PC-3 (cell line): ENCODE measurements at regions not wholly inside any gene's neighbourhood (a gene's known extent, or its start where the extent isn't known, plus 50 kb on each side); places are given as distances from the start of the nearest gene placed in this dataset.

Experiments used
- ATAC-seq: fragments of 200-7000 bp; cut with Tn5 transposase; 2 replicates; pipeline ENCODE4 v1.9.1; 2020; ENCODE audit warnings: mild to moderate bottlenecking, moderate library complexity
- BruUV-seq: library from RNA; stranded (reverse); fragments of 400-500 nt; replicated peaks from 2 replicates; lab custom pipeline; 2021; lab: Mats Ljungman, UMichigan
- CTCF ChIA-PET: fragments of 300-600 bp; sonication (Branson Sonifier 250); formaldehyde crosslinking; loops from one replicate; lab custom pipeline; 2022; ENCODE audit warnings: antibody characterized with exemption; lab: Charles Lee
- POLR2A ChIA-PET: fragments of 300-600 bp; sonication (Branson Sonifier 250); formaldehyde crosslinking; loops from one replicate; lab custom pipeline; 2022; ENCODE audit warnings: antibody characterized with exemption; ENCODE audit not compliant: unreplicated experiment; lab: Charles Lee
- DNase-seq: peaks from one replicate; pipeline ENCODE4 v3.0.0-alpha.2; 2015
- H2AFZ ChIP-seq: fragments of 300-600 bp; sonication (generic); 2 replicates; pipeline ENCODE4 v1.6.0; 2016; ENCODE audit warnings: antibody characterized with exemption, low read length
- H3F3A ChIP-seq: fragments of 300-600 bp; sonication (generic); one replicate; pipeline ENCODE4 v1.6.0; 2017; ENCODE audit warnings: antibody characterized with exemption, low read length, control low read depth, mild to moderate bottlenecking; ENCODE audit not compliant: unreplicated experiment
- H3K27ac ChIP-seq: fragments of 300-600 bp; sonication (generic); 2 replicates; pipeline ENCODE4 v1.5.1; 2016; ENCODE audit warnings: mild to moderate bottlenecking, low read length
- H3K27me3 ChIP-seq: fragments of 300-600 bp; sonication (generic); 2 replicates; pipeline ENCODE4 v1.6.1; 2016; ENCODE audit warnings: low read length, mixed read lengths
- H3K36me3 ChIP-seq: fragments of 300-600 bp; sonication (generic); 2 replicates; pipeline ENCODE4 v1.6.1; 2016; ENCODE audit warnings: low read depth, mixed run types, low read length, mixed read lengths
- H3K4me1 ChIP-seq: fragments of 300-600 bp; sonication (generic); 2 replicates; pipeline ENCODE4 v1.5.1; 2016; ENCODE audit warnings: low read length; ENCODE audit not compliant: insufficient read depth
- H3K4me2 ChIP-seq: fragments of 300-600 bp; sonication (generic); 2 replicates; pipeline ENCODE4 v1.6.0; 2016; ENCODE audit warnings: low read length
- H3K4me3 ChIP-seq: fragments of 300-600 bp; sonication (generic); 2 replicates; pipeline ENCODE4 v1.5.1; 2016; ENCODE audit warnings: mild to moderate bottlenecking, low read length, mixed read lengths
- H3K79me2 ChIP-seq: fragments of 300-600 bp; sonication (generic); 2 replicates; pipeline ENCODE4 v1.6.1; 2017; ENCODE audit warnings: low read length, mixed read lengths
- H3K9ac ChIP-seq: fragments of 300-600 bp; sonication (generic); 2 replicates; pipeline ENCODE4 v1.6.0; 2016; ENCODE audit warnings: mild to moderate bottlenecking, low read length
- H3K9me2 ChIP-seq: fragments of 300-600 bp; sonication (generic); replicated peaks from 2 replicates; pipeline ENCODE4 v1.6.1; 2016; ENCODE audit warnings: mixed run types, low read length, mixed read lengths
- H3K9me3 ChIP-seq: fragments of 300-600 bp; sonication (generic); 2 replicates; pipeline ENCODE4 v1.6.1; 2016; ENCODE audit warnings: low read length, mixed read lengths
- H4K20me1 ChIP-seq: fragments of 300-600 bp; sonication (generic); 2 replicates; pipeline ENCODE4 v1.6.1; 2016; ENCODE audit warnings: low read length, mixed read lengths
- CTCF ChIP-seq: fragments of 300-600 bp; sonication (generic); conservative IDR thresholded peaks from 2 replicates; pipeline ENCODE4 v1.5.1; 2017; ENCODE audit warnings: antibody characterized with exemption, low read depth, mild to moderate bottlenecking, low read length
- EZH2 ChIP-seq: fragments of 300-600 bp; sonication (generic); IDR thresholded peaks from one replicate; pipeline ENCODE4 v1.6.1; 2017; ENCODE audit warnings: antibody characterized with exemption, mild to moderate bottlenecking, low read length; ENCODE audit not compliant: unreplicated experiment
- EZH2phosphoT487 ChIP-seq: fragments of 300-600 bp; sonication (generic); IDR thresholded peaks from 2 replicates; pipeline ENCODE4 v1.6.1; 2018; ENCODE audit warnings: mild to moderate bottlenecking, antibody characterized with exemption, low read length, borderline replicate concordance
- intact Hi-C: fragments of 100-400 bp; cut with micrococcal nuclease; formaldehyde crosslinking; loops from 2 replicates; pipeline ENCODE4 v1.9.0; 2023

GRCh38 chr22:27153386-27153785 is 496.0 kb downstream of the MIAT start:
- TF ChIP-seq EZH2phosphoT487: no peak
- no peak for TF ChIP-seq EZH2
- no peak for TF ChIP-seq CTCF
- H4K20me1 ChIP-seq: no peaks in the 10 kb centered on the region
- no peak for DNase-seq
- intact Hi-C loops: no loop called here
- no peak overlapping the region for H3K4me2 ChIP-seq
- no peaks in the 10 kb centered on the region for H3F3A ChIP-seq
- POLR2A ChIA-PET: no interaction called here
- no peak overlapping the region for H3K27ac ChIP-seq
- H3K9ac ChIP-seq: no peak overlapping the region
- ATAC-seq: no peak
- H3K27me3 ChIP-seq: peaks cover 19% of the 10 kb centered on the region
- H3K79me2 ChIP-seq: no peaks in the 10 kb centered on the region
- BruUV-seq: no TSS peak
- H3K4me1 ChIP-seq: no peaks in the 10 kb centered on the region
- no peaks in the 10 kb centered on the region for H3K36me3 ChIP-seq
- no peak overlapping the region for H3K4me3 ChIP-seq
- CTCF ChIA-PET: no interaction called here
- H2AFZ ChIP-seq: no peak overlapping the region
- no peaks in the 10 kb centered on the region for H3K9me3 ChIP-seq
- no peaks in the 10 kb centered on the region for H3K9me2 ChIP-seq

GRCh38 chr22:27154717-27155116 is 497.3 kb downstream of the MIAT start:
- no peak for ATAC-seq
- H4K20me1 ChIP-seq: no peaks in the 10 kb centered on the region
- no peak for TF ChIP-seq EZH2phosphoT487
- no peak for TF ChIP-seq CTCF
- no peak for TF ChIP-seq EZH2
- H3K9me3 ChIP-seq: no peaks in the 10 kb centered on the region
- no peak overlapping the region for H3K27ac ChIP-seq
- peaks cover 31% of the 10 kb centered on the region for H3K27me3 ChIP-seq
- no peaks in the 10 kb centered on the region for H3K9me2 ChIP-seq
- DNase-seq: no peak
- H3K4me1 ChIP-seq: no peaks in the 10 kb centered on the region
- POLR2A ChIA-PET: no interaction called here
- no peak overlapping the region for H3K9ac ChIP-seq
- H3K4me3 ChIP-seq: no peak overlapping the region
- H3K36me3 ChIP-seq: no peaks in the 10 kb centered on the region
- BruUV-seq: no TSS peak
- H3F3A ChIP-seq: no peaks in the 10 kb centered on the region
- no peaks in the 10 kb centered on the region for H3K79me2 ChIP-seq
- no peak overlapping the region for H3K4me2 ChIP-seq
- H2AFZ ChIP-seq: no peak overlapping the region
- intact Hi-C loops: no loop called here
- CTCF ChIA-PET: no interaction called here

GRCh38 chr22:27156821-27157489 is 499.6 kb downstream of the MIAT start:
- no peak overlapping the region for H3K27ac ChIP-seq
- H3K4me3 ChIP-seq: no peak overlapping the region
- CTCF ChIA-PET: no interaction called here
- DNase-seq (no peak), ATAC-seq (no peak)
- no peaks in the 10 kb centered on the region for H4K20me1 ChIP-seq
- H3K4me2 ChIP-seq: no peak overlapping the region
- no peaks in the 10 kb centered on the region for H3K36me3 ChIP-seq
- H3K9me2 ChIP-seq: no peaks in the 10 kb centered on the region
- no peaks in the 10 kb centered on the region for H3K79me2 ChIP-seq
- H3F3A ChIP-seq: no peaks in the 10 kb centered on the region
- POLR2A ChIA-PET: no interaction called here
- TF ChIP-seq CTCF: no peak
- H3K9ac ChIP-seq: no peak overlapping the region
- peaks cover 40% of the 10 kb centered on the region for H3K27me3 ChIP-seq
- no peaks in the 10 kb centered on the region for H3K4me1 ChIP-seq
- H3K9me3 ChIP-seq: no peaks in the 10 kb centered on the region
- intact Hi-C loops: no loop called here
- no peak overlapping the region for H2AFZ ChIP-seq
- BruUV-seq: no TSS peak
